CD14-positive monocyte (primary cell): ENCODE measurements at regions not wholly inside any gene's neighbourhood (a gene's known extent, or its start where the extent isn't known, plus 50 kb on each side); places are given as distances from the start of the nearest gene placed in this dataset.

Experiments used
- DNase-seq, 3 donors: peaks; one replicate each; pipeline ENCODE4 v3.0.0-alpha.2; 2011 to 2022
- H2AFZ ChIP-seq: 2 replicates; pipeline ENCODE4 v1.6.0; 2012; ENCODE audit warnings: mild to moderate bottlenecking, low read depth, low read length, inconsistent platforms; ENCODE audit not compliant: insufficient read depth, poor library complexity, severe bottlenecking
- H3K27ac ChIP-seq, 2 donors: 1 replicate in 1 of 2; 2 replicates in 1 of 2; pipeline ENCODE4 v1.5.1; 2012 to 2013; ENCODE audit warnings: low read length in 2 of 2, control low read depth in 1 of 2, inconsistent platforms in 1 of 2, low read depth in 1 of 2, mild to moderate bottlenecking in 1 of 2
- H3K27me3 ChIP-seq, 2 donors: one replicate each; pipeline versions ENCODE4 v1.6.0 to v1.6.1; 2011 to 2013; ENCODE audit warnings: low read length in 2 of 2; ENCODE audit not compliant: control insufficient read depth in 2 of 2, insufficient read depth in 2 of 2
- H3K36me3 ChIP-seq, 2 donors: replicated peaks in 1 of 2; 1 replicate in 1 of 2; 2 replicates in 1 of 2; pipeline versions ENCODE4 v1.5.1 to v1.6.1; 2012 to 2013; ENCODE audit warnings: low read length in 2 of 2, control low read depth in 1 of 2, inconsistent platforms in 1 of 2, mild to moderate bottlenecking in 1 of 2; ENCODE audit not compliant: insufficient read depth in 2 of 2, control insufficient read depth in 1 of 2
- H3K4me1 ChIP-seq, 2 donors: 1 replicate in 1 of 2; 2 replicates in 1 of 2; pipeline versions ENCODE4 v1.5.1 to v1.6.1; 2012 to 2013; ENCODE audit warnings: low read length in 2 of 2, control low read depth in 1 of 2, inconsistent platforms in 1 of 2, mild to moderate bottlenecking in 1 of 2, moderate library complexity in 1 of 2; ENCODE audit not compliant: insufficient read depth in 2 of 2, control insufficient read depth in 1 of 2
- H3K4me2 ChIP-seq: replicated peaks from 2 replicates; pipeline ENCODE3; 2012; ENCODE audit warnings: low read length, moderate library complexity, mild to moderate bottlenecking; ENCODE audit not compliant: poor library complexity, severe bottlenecking; ENCODE audit errors: extremely low read depth
- H3K4me3 ChIP-seq, 3 experiments: fragments of 200-600 bp in 1 of 3; sonication (generic) in 1 of 3; replicated peaks in 1 of 3; 1 replicate in 2 of 3; 2 replicates in 1 of 3; pipeline ENCODE4 v1.5.1; 2011 to 2013; ENCODE audit warnings: low read length in 3 of 3, mild to moderate bottlenecking in 3 of 3, control low read depth in 2 of 3, low read depth in 2 of 3, inconsistent platforms in 1 of 3, moderate library complexity in 1 of 3
- H3K79me2 ChIP-seq: 2 replicates; pipeline ENCODE4 v1.6.0; 2012; ENCODE audit warnings: mild to moderate bottlenecking, control low read depth, inconsistent platforms, low read length, moderate library complexity; ENCODE audit not compliant: insufficient read depth
- H3K9ac ChIP-seq: 2 replicates; pipeline ENCODE4 v1.6.0; 2017; ENCODE audit warnings: low read length, mild to moderate bottlenecking; ENCODE audit not compliant: insufficient read depth, poor library complexity, severe bottlenecking
- H3K9me3 ChIP-seq, 2 donors: replicated peaks in 1 of 2; 1 replicate in 1 of 2; 2 replicates in 1 of 2; pipeline versions ENCODE4 v1.5.1 to v1.6.1; 2012 to 2013; ENCODE audit warnings: low read length in 2 of 2, control low read depth in 1 of 2; ENCODE audit not compliant: control insufficient read depth in 1 of 2, insufficient read depth in 1 of 2
- H4K20me1 ChIP-seq: 2 replicates; pipeline ENCODE4 v1.6.0; 2012; ENCODE audit warnings: mild to moderate bottlenecking, low read length, control low read depth, moderate library complexity; ENCODE audit not compliant: insufficient read depth
- H3K27ac Mint-ChIP-seq, 7 donors: one replicate each; pipeline ENCODE4 v1.8.0; 2020; ENCODE audit warnings: mild to moderate bottlenecking in 7 of 7, mixed read lengths in 7 of 7, moderate library complexity in 6 of 7, inconsistent platforms in 2 of 7
- H3K27me3 Mint-ChIP-seq, 3 donors: one replicate each; pipeline ENCODE4 v1.8.0; 2021 to 2022; ENCODE audit warnings: low read depth in 3 of 3, mild to moderate bottlenecking in 3 of 3, mixed read lengths in 3 of 3, moderate library complexity in 3 of 3, inconsistent platforms in 1 of 3
- H3K36me3 Mint-ChIP-seq, 2 donors: one replicate each; pipeline ENCODE4 v1.8.0; 2020; ENCODE audit warnings: mixed read lengths in 2 of 2, inconsistent platforms in 1 of 2, mild to moderate bottlenecking in 1 of 2
- H3K4me1 Mint-ChIP-seq: one replicate; pipeline ENCODE4 v1.8.0; 2020; ENCODE audit warnings: mild to moderate bottlenecking, mixed read lengths
- H3K4me3 Mint-ChIP-seq, 2 donors: one replicate each; pipeline ENCODE4 v1.8.0; 2020; ENCODE audit warnings: mild to moderate bottlenecking in 2 of 2, mixed read lengths in 2 of 2, moderate library complexity in 1 of 2
- H3K9me3 Mint-ChIP-seq, 7 donors: one replicate each; pipeline ENCODE4 v1.8.0; 2020 to 2022; ENCODE audit warnings: mixed read lengths in 7 of 7, mild to moderate bottlenecking in 6 of 7, moderate library complexity in 6 of 7, inconsistent platforms in 2 of 7
- WGBS: methylation state at CpG from one replicate; pipeline ENCODE4 v1.1.5; 2013; ENCODE audit warnings: missing lambda C conversion rate; ENCODE audit not compliant: insufficient coverage; 5-methylcytosine and 5-hydroxymethylcytosine counted together
- intact Hi-C, 2 donors: fragments of 100-400 bp; cut with micrococcal nuclease; formaldehyde crosslinking; loops; one replicate each; pipeline versions ENCODE4 v1.15.0 to v1.15.1; 2023
- TF ChIP-seq, protein P1 (sequence below): fragments of 200-600 bp; IDR thresholded peaks from one replicate; pipeline ENCODE4 v1.8.0; 2022; ENCODE audit warnings: antibody characterized with exemption, mild to moderate bottlenecking

DNA sequence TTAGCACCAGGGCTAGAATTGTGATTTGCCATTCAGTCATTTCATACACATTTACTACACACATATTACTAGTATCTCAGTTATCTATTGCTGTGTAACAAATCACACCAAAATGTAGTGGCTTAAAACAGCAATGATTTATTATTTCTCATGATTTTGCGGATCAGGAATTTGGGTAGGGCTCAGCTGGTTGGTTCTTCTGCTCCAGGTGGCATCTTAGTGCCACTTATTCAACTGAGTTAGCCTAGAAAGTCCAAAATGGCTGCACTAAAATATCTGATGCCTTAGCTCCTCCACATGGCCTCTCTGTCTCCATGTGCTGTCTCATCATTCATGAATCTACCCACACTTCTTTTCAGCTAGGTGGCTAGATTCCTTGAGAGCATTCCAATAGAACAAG, 107.1 kb downstream of the ZFP36L2 start:
- peaks cover 2 to 10% of the 10 kb centered on the region in 2 donors for H3K36me3 Mint-ChIP-seq
- no peak overlapping the region for H3K4me3 Mint-ChIP-seq
- no peak overlapping the region for H3K27ac ChIP-seq
- peaks cover 47 to 62% of the 10 kb centered on the region in 2 donors for H3K4me1 ChIP-seq
- peaks cover 6 to 11% of the 10 kb centered on the region in 2 donors for H3K9me3 ChIP-seq
- H2AFZ ChIP-seq = no peak overlapping the region
- H3K27me3 Mint-ChIP-seq = peaks cover 0 to 1% (median 1%) of the 10 kb centered on the region in 3 donors
- H3K9me3 Mint-ChIP-seq = peaks cover 3 to 10% (median 7%) of the 10 kb centered on the region in 7 donors
- peaks cover 64% of the 10 kb centered on the region for H3K4me1 Mint-ChIP-seq
- DNase-seq = no peak
- no peaks in the 10 kb centered on the region for H3K27me3 ChIP-seq
- intact Hi-C loops = no loop called here
- 100% methylated on average over 1 of the region's 1 CpG for WGBS
- no peak overlapping the region for H3K9ac ChIP-seq
- no peaks in the 10 kb centered on the region for H4K20me1 ChIP-seq
- no peak overlapping the region for H3K4me2 ChIP-seq
- H3K27ac Mint-ChIP-seq = no peak overlapping the region
- H3K36me3 ChIP-seq = no peaks in the 10 kb centered on the region
- TF ChIP-seq, protein P1, sequence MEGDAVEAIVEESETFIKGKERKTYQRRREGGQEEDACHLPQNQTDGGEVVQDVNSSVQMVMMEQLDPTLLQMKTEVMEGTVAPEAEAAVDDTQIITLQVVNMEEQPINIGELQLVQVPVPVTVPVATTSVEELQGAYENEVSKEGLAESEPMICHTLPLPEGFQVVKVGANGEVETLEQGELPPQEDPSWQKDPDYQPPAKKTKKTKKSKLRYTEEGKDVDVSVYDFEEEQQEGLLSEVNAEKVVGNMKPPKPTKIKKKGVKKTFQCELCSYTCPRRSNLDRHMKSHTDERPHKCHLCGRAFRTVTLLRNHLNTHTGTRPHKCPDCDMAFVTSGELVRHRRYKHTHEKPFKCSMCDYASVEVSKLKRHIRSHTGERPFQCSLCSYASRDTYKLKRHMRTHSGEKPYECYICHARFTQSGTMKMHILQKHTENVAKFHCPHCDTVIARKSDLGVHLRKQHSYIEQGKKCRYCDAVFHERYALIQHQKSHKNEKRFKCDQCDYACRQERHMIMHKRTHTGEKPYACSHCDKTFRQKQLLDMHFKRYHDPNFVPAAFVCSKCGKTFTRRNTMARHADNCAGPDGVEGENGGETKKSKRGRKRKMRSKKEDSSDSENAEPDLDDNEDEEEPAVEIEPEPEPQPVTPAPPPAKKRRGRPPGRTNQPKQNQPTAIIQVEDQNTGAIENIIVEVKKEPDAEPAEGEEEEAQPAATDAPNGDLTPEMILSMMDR = no peak
- H3K79me2 ChIP-seq = no peaks in the 10 kb centered on the region
- H3K4me3 ChIP-seq = no peak overlapping the region

DNA sequence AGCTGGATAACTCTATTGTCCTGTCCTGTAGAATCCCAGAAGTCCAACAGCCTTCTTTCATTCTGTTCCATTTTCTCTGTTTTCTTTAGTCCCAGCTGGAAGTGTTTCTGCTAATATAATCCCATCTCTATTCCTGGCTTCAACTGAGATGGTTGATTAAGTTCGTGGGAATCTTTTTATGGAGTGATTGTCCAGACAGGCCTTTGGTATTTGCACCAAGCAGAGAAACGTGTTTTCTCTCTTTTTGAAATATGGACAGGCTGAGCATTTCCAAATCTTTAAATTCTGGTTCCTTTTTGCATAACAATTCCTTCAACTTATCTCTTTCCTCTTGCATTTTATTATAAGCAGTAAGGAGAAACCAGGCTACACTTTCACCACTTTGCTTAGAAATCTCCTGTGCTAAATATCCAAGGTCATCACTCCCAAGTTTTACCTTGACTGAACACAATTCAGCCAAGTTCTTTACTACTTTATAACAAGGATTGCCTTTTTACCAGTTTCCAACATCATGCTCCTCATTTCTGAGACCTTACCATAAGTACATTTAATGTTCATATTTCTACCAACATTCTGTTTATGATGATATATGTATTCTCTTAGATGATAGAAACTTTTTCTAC, 108.8 kb downstream of the ZFP36L2 start:
- Histone ChIP-seq H2AFZ (no peak overlapping the region), H3K27ac (no peak overlapping the region), H3K9ac (no peak overlapping the region), H3K27me3 (no peaks in the 10 kb centered on the region), H3K4me2 (no peak overlapping the region), H4K20me1 (no peaks in the 10 kb centered on the region), H3K79me2 (no peaks in the 10 kb centered on the region), H3K4me3 (no peak overlapping the region), H3K9me3 (peaks cover 6 to 11% of the 10 kb centered on the region in 2 donors), H3K4me1 (peaks cover 47 to 62% of the 10 kb centered on the region in 2 donors), H3K36me3 (no peaks in the 10 kb centered on the region)
- H3K36me3 Mint-ChIP-seq = peaks cover 2 to 10% of the 10 kb centered on the region in 2 donors
- H3K9me3 Mint-ChIP-seq = peaks cover 3 to 10% (median 7%) of the 10 kb centered on the region in 7 donors
- intact Hi-C loops = no loop called here
- peaks cover 1 to 2% (median 1%) of the 10 kb centered on the region in 3 donors for H3K27me3 Mint-ChIP-seq
- H3K27ac Mint-ChIP-seq = no peak overlapping the region
- H3K4me3 Mint-ChIP-seq = no peak overlapping the region
- no peak for DNase-seq
- WGBS = no CpG with 5 or more reads among the region's 2 CpGs
- peaks cover 66% of the 10 kb centered on the region for H3K4me1 Mint-ChIP-seq
- TF ChIP-seq, protein P1 = no peak
